NB4 (cell line): ENCODE measurements at regions not wholly inside any gene's neighbourhood (a gene's known extent, or its start where the extent isn't known, plus 50 kb on each side); places are given as distances from the start of the nearest gene placed in this dataset.

Source experiments
- MAX ChIP-seq: IDR thresholded peaks from 2 replicates; pipeline ENCODE4 v1.6.1; 2011; ENCODE audit warnings: low read depth, low read length
- POLR2A ChIP-seq: IDR thresholded peaks from 2 replicates; pipeline ENCODE4 v1.6.1; 2011; ENCODE audit warnings: mild to moderate bottlenecking; ENCODE audit not compliant: insufficient read length; ENCODE audit errors: extremely low read depth
- TF ChIP-seq, protein P1 (sequence below): IDR thresholded peaks from one replicate; pipeline ENCODE4 v1.5.1; 2012; ENCODE audit warnings: low read depth, low read length

DNA sequence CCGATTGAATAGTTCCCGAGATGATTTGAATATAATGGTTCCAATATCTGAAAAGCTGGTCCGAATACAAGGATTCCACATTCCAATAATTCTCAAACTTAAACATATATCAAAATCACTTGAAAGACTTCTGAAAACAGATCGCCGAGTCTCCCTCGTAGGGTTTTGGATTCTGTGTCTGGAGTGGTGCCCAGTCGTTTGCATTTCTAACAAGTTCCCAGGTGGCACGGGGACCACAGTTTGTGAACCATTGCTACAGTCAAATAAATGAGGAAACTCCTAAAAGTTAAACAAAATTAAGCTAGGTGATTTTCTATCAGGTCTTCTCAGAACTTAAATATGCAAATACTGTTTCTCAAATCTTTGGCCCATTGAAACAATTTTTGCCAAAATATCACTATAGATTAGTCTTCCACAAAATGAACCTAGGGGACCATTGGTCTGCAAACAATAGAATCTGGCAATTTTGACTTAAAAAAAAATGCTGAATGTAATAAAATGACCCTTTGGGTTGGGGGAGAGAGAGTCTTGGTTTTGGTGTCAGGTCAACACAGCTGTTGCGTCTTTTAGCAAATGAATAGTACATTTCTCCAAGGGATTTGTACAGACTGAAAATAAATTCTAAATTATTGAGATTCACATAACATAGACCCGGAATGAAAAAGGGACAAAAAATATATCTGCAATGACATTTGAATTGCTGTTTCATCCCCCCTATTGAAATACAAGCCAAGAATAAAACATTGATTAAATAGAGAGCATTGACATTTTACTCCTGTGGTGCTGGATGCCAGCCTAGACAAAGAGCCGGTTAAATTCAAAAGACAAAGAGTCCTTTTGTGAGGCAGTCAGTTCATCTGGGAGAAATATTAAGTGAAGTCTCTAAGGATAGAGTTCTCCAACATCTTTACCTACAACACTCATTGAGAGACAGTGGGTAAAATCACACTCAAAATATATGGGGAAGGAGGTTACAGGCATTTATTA, 175.7 kb upstream of the ADAMTS9 start:
- TF ChIP-seq, protein P1, sequence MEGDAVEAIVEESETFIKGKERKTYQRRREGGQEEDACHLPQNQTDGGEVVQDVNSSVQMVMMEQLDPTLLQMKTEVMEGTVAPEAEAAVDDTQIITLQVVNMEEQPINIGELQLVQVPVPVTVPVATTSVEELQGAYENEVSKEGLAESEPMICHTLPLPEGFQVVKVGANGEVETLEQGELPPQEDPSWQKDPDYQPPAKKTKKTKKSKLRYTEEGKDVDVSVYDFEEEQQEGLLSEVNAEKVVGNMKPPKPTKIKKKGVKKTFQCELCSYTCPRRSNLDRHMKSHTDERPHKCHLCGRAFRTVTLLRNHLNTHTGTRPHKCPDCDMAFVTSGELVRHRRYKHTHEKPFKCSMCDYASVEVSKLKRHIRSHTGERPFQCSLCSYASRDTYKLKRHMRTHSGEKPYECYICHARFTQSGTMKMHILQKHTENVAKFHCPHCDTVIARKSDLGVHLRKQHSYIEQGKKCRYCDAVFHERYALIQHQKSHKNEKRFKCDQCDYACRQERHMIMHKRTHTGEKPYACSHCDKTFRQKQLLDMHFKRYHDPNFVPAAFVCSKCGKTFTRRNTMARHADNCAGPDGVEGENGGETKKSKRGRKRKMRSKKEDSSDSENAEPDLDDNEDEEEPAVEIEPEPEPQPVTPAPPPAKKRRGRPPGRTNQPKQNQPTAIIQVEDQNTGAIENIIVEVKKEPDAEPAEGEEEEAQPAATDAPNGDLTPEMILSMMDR = no peak
- TF ChIP-seq POLR2A (no peak), MAX (no peak)
